ENCODE measurements at regions not wholly inside any gene's neighbourhood (a gene's known extent, or its start where the extent isn't known, plus 50 kb on each side); places are given as distances from the start of the nearest gene placed in this dataset.

DNA sequence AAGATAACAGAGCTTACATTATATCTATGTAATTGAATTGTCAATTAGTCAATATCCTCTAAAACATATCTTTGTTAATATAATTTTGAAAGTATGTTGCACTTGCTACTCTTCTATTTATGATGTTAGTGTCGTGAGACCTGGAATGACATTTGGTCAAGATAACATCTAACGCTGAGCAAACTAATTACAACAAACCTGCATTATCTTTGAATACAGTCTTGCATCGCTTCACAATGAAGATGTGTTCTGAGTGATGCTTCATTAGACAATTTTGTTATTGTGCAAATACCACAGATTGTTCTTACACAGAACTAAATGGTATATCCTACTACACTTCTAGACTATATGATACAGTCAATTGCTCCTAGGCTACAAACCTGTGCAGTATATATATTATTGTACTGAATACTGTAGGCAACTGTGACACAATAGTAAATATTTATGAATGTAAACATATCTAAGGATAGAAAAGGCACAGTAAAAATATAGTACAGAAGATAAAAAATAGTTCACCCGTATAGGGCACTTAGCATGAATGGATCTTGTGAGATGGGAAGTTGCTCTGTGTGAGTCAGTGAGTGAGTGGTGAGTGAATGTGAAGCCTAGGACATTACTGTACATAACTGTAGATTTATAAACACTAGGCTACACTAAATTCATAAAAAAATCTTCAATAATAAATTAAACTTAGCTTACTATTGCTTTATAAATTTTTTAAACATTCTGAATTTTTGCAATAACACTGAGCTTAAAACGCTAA is 1773.8 kb downstream of the PCDH9 start:
- peak; percentile 44; the same call in 1 of the 3 replicates for ATAC-seq
- TF ChIP-seq, protein P1, sequence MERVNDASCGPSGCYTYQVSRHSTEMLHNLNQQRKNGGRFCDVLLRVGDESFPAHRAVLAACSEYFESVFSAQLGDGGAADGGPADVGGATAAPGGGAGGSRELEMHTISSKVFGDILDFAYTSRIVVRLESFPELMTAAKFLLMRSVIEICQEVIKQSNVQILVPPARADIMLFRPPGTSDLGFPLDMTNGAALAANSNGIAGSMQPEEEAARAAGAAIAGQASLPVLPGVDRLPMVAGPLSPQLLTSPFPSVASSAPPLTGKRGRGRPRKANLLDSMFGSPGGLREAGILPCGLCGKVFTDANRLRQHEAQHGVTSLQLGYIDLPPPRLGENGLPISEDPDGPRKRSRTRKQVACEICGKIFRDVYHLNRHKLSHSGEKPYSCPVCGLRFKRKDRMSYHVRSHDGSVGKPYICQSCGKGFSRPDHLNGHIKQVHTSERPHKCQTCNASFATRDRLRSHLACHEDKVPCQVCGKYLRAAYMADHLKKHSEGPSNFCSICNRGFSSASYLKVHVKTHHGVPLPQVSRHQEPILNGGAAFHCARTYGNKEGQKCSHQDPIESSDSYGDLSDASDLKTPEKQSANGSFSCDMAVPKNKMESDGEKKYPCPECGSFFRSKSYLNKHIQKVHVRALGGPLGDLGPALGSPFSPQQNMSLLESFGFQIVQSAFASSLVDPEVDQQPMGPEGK (CRISPR knock-in tag; IDR thresholded peaks at IDR 0.05; ENCODE audit: borderline replicate concordance) = no peak
- TF ChIP-seq ISL1 (CRISPR knock-in tag; IDR thresholded peaks at IDR 0.05) (peak; percentile 14; the same call in 1 of the 2 replicates), SNAI2 (CRISPR knock-in tag; IDR thresholded peaks at IDR 0.05) (no peak), CSRNP3 (CRISPR knock-in tag; IDR thresholded peaks at IDR 0.05) (no peak), ZNF70 (CRISPR knock-in tag; IDR thresholded peaks at IDR 0.05) (0 out of 2 replicates have a peak, but pooled peaks have one; percentile 33), PPARA (CRISPR knock-in tag; IDR thresholded peaks at IDR 0.05; ENCODE audit: borderline replicate concordance) (no peak), TCF4 (CRISPR knock-in tag; IDR thresholded peaks at IDR 0.05; ENCODE audit: borderline replicate concordance) (0 out of 2 replicates have a peak, but pooled peaks have one; percentile 19), ZNF565 (CRISPR knock-in tag; conservative IDR thresholded peaks at IDR 0.05; ENCODE audit: low read depth) (no peak)

DNA sequence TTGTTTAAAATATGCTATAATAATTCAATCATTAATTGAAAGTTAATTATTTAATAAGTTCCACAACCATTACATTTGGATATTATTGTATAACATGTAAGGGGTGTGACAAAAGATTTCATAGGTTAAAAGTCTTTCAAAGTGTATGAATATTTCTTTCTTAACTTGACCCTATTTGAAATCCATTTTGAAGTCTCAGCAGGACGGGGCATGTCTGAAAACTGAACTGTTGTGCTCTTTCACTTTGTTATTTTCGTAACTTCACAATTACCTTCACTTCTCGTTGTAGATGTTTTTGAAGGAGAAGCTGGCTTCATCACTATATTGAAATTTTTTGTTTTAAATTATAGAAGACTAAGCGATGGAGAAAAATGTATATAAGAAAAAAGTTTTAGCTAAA is 1775.7 kb downstream of the PCDH9 start:
- no peak for TF ChIP-seq CSDC2 (CRISPR knock-in tag; IDR thresholded peaks at IDR 0.05)
- no peak for TF ChIP-seq SNAI2 (CRISPR knock-in tag; IDR thresholded peaks at IDR 0.05)
- TF ChIP-seq, protein P1 (CRISPR knock-in tag; IDR thresholded peaks at IDR 0.05; ENCODE audit: borderline replicate concordance) = no peak
- TF ChIP-seq ZFP30 (CRISPR knock-in tag; IDR thresholded peaks at IDR 0.05) = no peak
- no peak for TF ChIP-seq TCF4 (CRISPR knock-in tag; IDR thresholded peaks at IDR 0.05; ENCODE audit: borderline replicate concordance)
- no peak for TF ChIP-seq ZC3H10 (CRISPR knock-in tag; IDR thresholded peaks at IDR 0.05)
- no peak for TF ChIP-seq OSR1 (CRISPR knock-in tag; IDR thresholded peaks at IDR 0.05)
- TF ChIP-seq, protein P2, sequence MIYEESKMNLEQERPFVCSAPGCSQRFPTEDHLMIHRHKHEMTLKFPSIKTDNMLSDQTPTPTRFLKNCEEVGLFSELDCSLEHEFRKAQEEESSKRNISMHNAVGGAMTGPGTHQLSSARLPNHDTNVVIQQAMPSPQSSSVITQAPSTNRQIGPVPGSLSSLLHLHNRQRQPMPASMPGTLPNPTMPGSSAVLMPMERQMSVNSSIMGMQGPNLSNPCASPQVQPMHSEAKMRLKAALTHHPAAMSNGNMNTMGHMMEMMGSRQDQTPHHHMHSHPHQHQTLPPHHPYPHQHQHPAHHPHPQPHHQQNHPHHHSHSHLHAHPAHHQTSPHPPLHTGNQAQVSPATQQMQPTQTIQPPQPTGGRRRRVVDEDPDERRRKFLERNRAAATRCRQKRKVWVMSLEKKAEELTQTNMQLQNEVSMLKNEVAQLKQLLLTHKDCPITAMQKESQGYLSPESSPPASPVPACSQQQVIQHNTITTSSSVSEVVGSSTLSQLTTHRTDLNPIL (CRISPR knock-in tag; IDR thresholded peaks at IDR 0.05; ENCODE audit: low read depth) = no peak
- no peak for TF ChIP-seq ESRRG (CRISPR knock-in tag; IDR thresholded peaks at IDR 0.05)
- no peak for TF ChIP-seq TOX (CRISPR knock-in tag; IDR thresholded peaks at IDR 0.05; ENCODE audit: borderline replicate concordance)
- no peak for TF ChIP-seq ARNTL (CRISPR knock-in tag; IDR thresholded peaks at IDR 0.05; ENCODE audit: borderline replicate concordance, low read depth)
- TF ChIP-seq ZNF565 (CRISPR knock-in tag; conservative IDR thresholded peaks at IDR 0.05; ENCODE audit: low read depth) = no peak
- TF ChIP-seq ZNF70 (CRISPR knock-in tag; IDR thresholded peaks at IDR 0.05) = no peak
- no peak for TF ChIP-seq RARB (CRISPR knock-in tag; IDR thresholded peaks at IDR 0.05)
- no peak for TF ChIP-seq BACH2 (CRISPR knock-in tag; IDR thresholded peaks at IDR 0.05; ENCODE audit: borderline replicate concordance)
- no peak for ATAC-seq

DNA sequence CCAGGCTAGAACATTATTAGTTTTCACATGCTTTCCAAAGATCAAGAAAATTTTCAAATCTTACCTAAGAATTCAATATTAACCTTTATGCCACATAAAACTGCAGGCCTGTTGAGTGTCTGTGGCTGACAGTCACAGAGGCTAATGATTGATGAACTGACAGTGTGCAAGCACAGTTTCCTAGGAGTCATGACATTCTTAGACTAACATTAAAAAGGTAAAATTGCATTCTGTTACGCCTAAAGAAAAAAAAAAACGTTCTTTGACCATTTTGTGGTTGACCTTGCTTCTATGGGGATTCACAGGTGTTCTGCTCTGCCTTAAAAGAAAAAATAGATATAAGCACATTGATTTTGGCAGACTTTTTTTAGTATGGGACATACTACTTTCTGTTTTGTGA is 1776.2 kb downstream of the PCDH9 start:
- TF ChIP-seq ZFP30 (CRISPR knock-in tag; IDR thresholded peaks at IDR 0.05) (no peak), ZNF565 (CRISPR knock-in tag; conservative IDR thresholded peaks at IDR 0.05; ENCODE audit: low read depth) (no peak), ZNF8 (CRISPR knock-in tag; IDR thresholded peaks at IDR 0.05) (no peak), ZC3H10 (CRISPR knock-in tag; IDR thresholded peaks at IDR 0.05) (no peak), OSR1 (CRISPR knock-in tag; IDR thresholded peaks at IDR 0.05) (no peak), TCF4 (CRISPR knock-in tag; IDR thresholded peaks at IDR 0.05; ENCODE audit: borderline replicate concordance) (no peak), BACH2 (CRISPR knock-in tag; IDR thresholded peaks at IDR 0.05; ENCODE audit: borderline replicate concordance) (no peak), CSDC2 (CRISPR knock-in tag; IDR thresholded peaks at IDR 0.05) (no peak), RARB (CRISPR knock-in tag; IDR thresholded peaks at IDR 0.05) (no peak)
- TF ChIP-seq, protein P2 (CRISPR knock-in tag; IDR thresholded peaks at IDR 0.05; ENCODE audit: low read depth) = no peak
- ATAC-seq = no peak
